Tibial artery (tissue), 4 donors: ENCODE measurements at regions not wholly inside any gene's neighbourhood (a gene's known extent, or its start where the extent isn't known, plus 50 kb on each side); places are given as distances from the start of the nearest gene placed in this dataset.
"Not testable (repeated sequence)": the region's sequence is repeated elsewhere in the genome, so short reads cannot be mapped to it uniquely, and the experiment has no call there.

Source experiments
- DNase-seq, 2 donors: peaks; one replicate each; pipeline ENCODE4 v3.0.0-alpha.2; 2019
- H3K27ac ChIP-seq, 2 donors: fragments of 200-600 bp; sonication (generic) in 1 of 2; 1 replicate in 1 of 2; 2 replicates in 1 of 2; pipeline ENCODE4 v1.5.1; 2018 to 2019; ENCODE audit warnings: mild to moderate bottlenecking in 1 of 2
- H3K27me3 ChIP-seq, 2 donors: fragments of 200-600 bp; sonication (generic) in 1 of 2; one replicate each; pipeline versions ENCODE4 v1.5.1 to v1.6.0; 2016 to 2019
- H3K36me3 ChIP-seq, 3 donors: fragments of 200-600 bp; sonication (generic) in 2 of 3; one replicate each; pipeline ENCODE4 v1.5.1; 2016 to 2019; ENCODE audit warnings: mild to moderate bottlenecking in 2 of 3
- H3K4me1 ChIP-seq, 4 donors: fragments of 200-600 bp; sonication (generic) in 2 of 4; 1 replicate in 3 of 4; 2 replicates in 1 of 4; pipeline ENCODE4 v1.5.1; 2016 to 2019
- H3K4me3 ChIP-seq, 2 donors: fragments of 200-600 bp; sonication (generic) in 1 of 2; 1 replicate in 1 of 2; 2 replicates in 1 of 2; pipeline ENCODE4 v1.5.1; 2018 to 2019; ENCODE audit warnings: mild to moderate bottlenecking in 2 of 2
- H3K9me3 ChIP-seq, 3 donors: fragments of 200-600 bp; sonication (generic) in 1 of 3; one replicate each; pipeline ENCODE4 v1.5.1; 2016 to 2019
- CTCF ChIP-seq, 2 experiments: fragments of 200-600 bp in 1 of 2; fragments of 450-650 bp in 1 of 2; IDR thresholded peaks; one replicate each; pipeline ENCODE4 v1.5.1; 2017 to 2019; ENCODE audit warnings: antibody characterized with exemption in 2 of 2, mild to moderate bottlenecking in 1 of 2, moderate library complexity in 1 of 2
- intact Hi-C: fragments of 100-400 bp; cut with DNase I; formaldehyde crosslinking; loops from one replicate; pipeline ENCODE4 v1.15.0; 2023; ENCODE audit warnings: low total_unique reads

- H3K9me3 ChIP-seq: peaks cover 0 to 2% (median 0%) of the 10 kb centered on the region in 3 donors
- no peak for DNase-seq
- no peaks in the 10 kb centered on the region for H3K36me3 ChIP-seq
- no peaks in the 10 kb centered on the region for H3K4me1 ChIP-seq
- no peak overlapping the region for H3K4me3 ChIP-seq
- TF ChIP-seq CTCF (IDR thresholded peaks at IDR 0.05): no peak
- H3K27me3 ChIP-seq: no peaks in the 10 kb centered on the region
- intact Hi-C loops: no loop called here
- no peak overlapping the region for H3K27ac ChIP-seq
These were observed 287.8 kb downstream of the PHF14 start for GRCh38 chr7:11261470-11261869.

- TF ChIP-seq CTCF (IDR thresholded peaks at IDR 0.05): no peak
These were observed 292.4 kb downstream of the PHF14 start for GRCh38 chr7:11266101-11266500.

GRCh38 chr7:11272352-11272751 lies 298.7 kb downstream of the PHF14 start:
- no peak for DNase-seq
- Histone ChIP-seq H3K36me3 (no peaks in the 10 kb centered on the region), H3K9me3 (no peaks in the 10 kb centered on the region), H3K27me3 (no peaks in the 10 kb centered on the region), H3K4me3 (no peak overlapping the region), H3K27ac (no peak overlapping the region), H3K4me1 (no peaks in the 10 kb centered on the region)
- TF ChIP-seq CTCF (IDR thresholded peaks at IDR 0.05): no peak
- intact Hi-C loops: no loop called here

More at GRCh38 chr7:11266101-11266500, 292.4 kb downstream of the PHF14 start:
- Histone ChIP-seq H3K27me3 (no peaks in the 10 kb centered on the region), H3K36me3 (no peaks in the 10 kb centered on the region), H3K4me3 (no peak overlapping the region), H3K9me3 (peaks cover 0 to 2% (median 0%) of the 10 kb centered on the region in 3 donors), H3K27ac (no peak overlapping the region), H3K4me1 (no peaks in the 10 kb centered on the region)
- no peak for DNase-seq
- intact Hi-C loops: no loop called here

GRCh38 chr7:11274074-11274473 lies 300.4 kb downstream of the PHF14 start:
- H3K27ac ChIP-seq: no peak overlapping the region
- no peaks in the 10 kb centered on the region for H3K4me1 ChIP-seq
- H3K4me3 ChIP-seq: no peak overlapping the region
- H3K27me3 ChIP-seq: no peaks in the 10 kb centered on the region
- H3K36me3 ChIP-seq: no peaks in the 10 kb centered on the region
- no peak for DNase-seq
- TF ChIP-seq CTCF (IDR thresholded peaks at IDR 0.05): no peak
- intact Hi-C loops: no loop called here
- H3K9me3 ChIP-seq: no peaks in the 10 kb centered on the region

GRCh38 chr7:11281953-11282352 lies 308.3 kb downstream of the PHF14 start:
- intact Hi-C loops: no loop called here
- no peaks in the 10 kb centered on the region for H3K36me3 ChIP-seq
- no peak overlapping the region for H3K27ac ChIP-seq
- no peak for TF ChIP-seq CTCF (IDR thresholded peaks at IDR 0.05)
- no peak for DNase-seq
- H3K9me3 ChIP-seq: no peaks in the 10 kb centered on the region
- no peaks in the 10 kb centered on the region for H3K4me1 ChIP-seq
- no peak overlapping the region for H3K4me3 ChIP-seq
- H3K27me3 ChIP-seq: no peaks in the 10 kb centered on the region

- H3K9me3 ChIP-seq, H3K36me3 ChIP-seq, H3K4me1 ChIP-seq, H3K27ac ChIP-seq, intact Hi-C loops, H3K4me3 ChIP-seq, H3K27me3 ChIP-seq, DNase-seq: not testable (repeated sequence)
These were observed 309.9 kb downstream of the PHF14 start for GRCh38 chr7:11283584-11283983.
